Fibroblast of skin of scalp (primary cell): ENCODE measurements at regions not wholly inside any gene's neighbourhood (a gene's known extent, or its start where the extent isn't known, plus 50 kb on each side); places are given as distances from the start of the nearest gene placed in this dataset.

Experiments
- DNase-seq: peaks from one replicate; pipeline ENCODE4 v3.0.0-alpha.2; 2013

GRCh38 chr17:36696805-36697204 lies 95.4 kb downstream of the MRM1 start:
- DNase-seq, result no peak

DNA sequence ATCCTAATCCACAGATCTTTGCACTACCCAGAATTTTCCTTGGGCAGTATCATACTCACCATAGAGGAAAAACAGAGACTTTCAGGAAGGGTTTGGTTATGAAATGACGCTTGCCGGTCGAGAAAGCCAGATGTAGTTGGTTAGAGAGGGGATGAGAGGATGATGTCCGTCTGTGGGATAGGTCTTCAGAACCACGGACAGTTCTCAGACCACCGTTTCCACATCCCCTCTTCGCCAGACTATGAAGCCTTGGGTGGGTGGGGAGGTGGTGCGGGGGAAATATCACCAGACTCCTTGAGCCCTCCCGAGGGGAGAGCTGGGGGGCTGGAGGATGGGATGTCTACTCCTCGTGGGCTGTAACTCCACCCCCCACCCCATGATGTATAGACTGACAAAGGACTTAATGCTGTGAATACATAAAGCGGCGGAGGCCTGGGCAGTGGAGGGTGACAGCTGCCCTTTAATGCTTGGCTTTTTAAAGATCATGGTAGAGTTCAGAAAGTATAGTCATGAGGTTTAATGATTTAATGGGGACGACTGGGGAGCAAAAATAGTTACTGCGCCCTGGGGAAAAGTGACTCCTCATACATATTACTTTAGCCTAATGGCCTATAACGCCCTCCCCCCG lies 96.6 kb downstream of the MRM1 start:
- peak; percentile 11 for DNase-seq

DNA sequence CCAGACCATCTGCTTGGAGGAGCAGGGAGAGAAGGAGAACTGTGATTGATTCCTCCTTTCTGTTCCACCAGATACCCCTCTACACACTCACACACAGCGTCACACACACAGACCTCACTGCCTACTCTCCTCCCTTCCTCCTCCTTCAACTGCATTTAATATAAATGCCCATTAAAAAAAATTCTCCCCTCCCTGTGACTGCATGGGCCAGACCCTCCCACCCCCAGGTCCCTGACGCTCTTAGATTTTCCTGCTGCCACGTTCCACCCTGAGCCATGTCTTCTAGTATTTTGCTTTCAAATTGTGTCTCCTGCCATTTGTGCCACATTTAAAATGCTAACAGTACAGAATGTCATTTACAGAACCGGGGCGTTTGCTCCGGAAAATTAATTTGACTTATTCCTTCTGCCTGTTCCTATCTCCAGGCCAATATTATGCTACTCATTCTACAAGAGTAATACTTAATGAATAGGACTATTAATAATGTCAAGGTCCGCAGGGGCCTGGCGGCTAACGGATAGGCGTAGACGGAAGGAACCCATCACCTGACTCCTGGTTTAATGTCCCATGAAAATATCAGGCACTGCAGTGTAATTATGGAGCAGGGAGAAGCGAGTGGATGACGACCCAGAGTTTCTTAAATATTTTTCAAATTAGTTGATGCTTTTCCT lies 100.2 kb downstream of the MRM1 start:
- DNase-seq, result no peak

DNA sequence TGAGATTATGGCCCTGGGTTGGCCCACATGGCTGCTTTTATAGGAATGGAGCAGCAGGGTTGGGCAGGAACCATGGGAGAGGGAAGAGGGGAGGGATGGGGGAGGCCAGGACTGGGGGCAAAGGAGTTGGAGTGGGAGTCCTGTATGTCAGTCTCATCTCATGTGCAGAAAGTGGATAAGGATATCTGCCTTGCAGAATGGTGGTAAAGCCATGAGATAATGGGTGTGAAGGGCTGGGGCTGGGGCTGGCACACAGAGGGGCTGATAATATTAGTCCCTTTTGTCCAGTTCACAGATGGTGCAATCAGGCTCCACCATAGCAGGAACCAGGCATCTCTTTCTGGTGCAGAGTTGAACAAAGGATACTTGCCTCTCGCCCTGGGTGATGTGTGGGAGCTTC lies 101.3 kb downstream of the MRM1 start:
- DNase-seq, result no peak

DNA sequence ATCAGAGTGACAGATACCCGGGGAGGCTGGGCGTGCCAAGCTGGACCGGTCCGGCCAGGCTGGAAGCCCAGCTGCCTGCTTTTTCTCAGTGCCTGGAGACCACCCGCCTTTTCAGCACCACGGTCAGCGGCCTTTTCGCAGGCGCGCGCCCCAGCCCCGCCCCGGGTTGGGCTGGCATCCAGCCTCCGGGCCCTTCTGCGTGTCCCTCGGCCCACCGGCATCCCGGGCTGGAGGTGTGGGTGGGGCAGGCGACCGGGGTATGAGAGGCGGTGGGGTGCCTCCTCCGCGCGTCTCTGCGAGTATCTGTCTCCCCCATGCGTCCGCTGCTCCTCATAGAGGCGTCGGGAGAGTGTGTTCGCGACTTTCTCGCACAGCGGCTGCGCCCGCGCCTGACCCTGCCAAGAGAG lies 102.5 kb downstream of the MRM1 start:
- DNase-seq, result peak; percentile 42

DNA sequence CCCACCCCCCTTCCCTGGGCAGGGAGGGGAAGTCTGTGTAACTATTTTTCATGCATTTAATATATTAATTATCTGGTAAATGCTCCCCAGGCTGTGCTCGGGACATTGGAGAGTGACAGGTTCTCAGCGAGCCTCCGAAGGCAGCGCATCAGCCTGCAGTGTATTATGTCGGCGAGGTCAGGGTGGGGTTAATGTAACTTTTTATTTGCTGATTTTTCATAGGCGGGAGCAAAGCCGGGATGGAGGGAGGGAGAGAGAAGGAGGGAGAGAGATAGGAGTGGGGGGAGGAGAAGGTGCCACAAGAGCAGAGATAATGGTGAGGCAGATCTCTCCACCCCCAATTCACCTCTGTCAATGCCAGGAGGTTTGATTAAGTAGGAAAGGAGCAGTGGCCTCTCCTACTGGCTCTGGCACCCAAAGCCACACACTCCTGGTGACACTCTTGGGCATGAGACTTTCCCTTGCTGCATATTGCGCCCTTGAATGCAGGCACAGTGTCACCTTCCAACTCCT lies 104.0 kb downstream of the MRM1 start:
- no peak for DNase-seq

GRCh38 chr17:36705874-36706731 lies 104.7 kb downstream of the MRM1 start:
- peak; percentile 17 for DNase-seq

- DNase-seq, result no peak
Measured at GRCh38 chr17:36707904-36708303, 106.5 kb downstream of the MRM1 start.

GRCh38 chr17:36714789-36715188 lies 113.4 kb downstream of the MRM1 start:
- DNase-seq, result no peak

- no peak for DNase-seq
Measured at GRCh38 chr17:36715951-36716350, 114.6 kb downstream of the MRM1 start.

DNA sequence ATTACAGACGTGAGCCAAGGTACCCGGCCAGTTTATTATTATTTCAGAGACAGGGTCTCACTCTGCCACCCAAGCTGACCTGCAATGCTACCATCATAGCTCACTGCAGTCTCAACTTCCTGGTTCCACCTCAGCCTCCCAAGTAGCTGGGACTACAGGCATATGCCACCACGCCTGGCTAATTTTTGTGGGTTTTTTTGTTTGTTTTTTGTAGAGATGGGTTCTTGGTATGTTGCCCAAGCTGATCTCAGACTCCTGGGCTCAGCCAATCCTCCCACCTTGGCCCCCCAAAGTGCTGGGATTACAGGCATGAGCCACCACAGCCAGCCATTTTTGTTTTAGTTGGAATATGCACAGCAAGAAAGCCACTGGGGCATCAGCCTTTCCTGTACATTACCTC lies 115.7 kb downstream of the MRM1 start:
- no peak for DNase-seq

- no peak for DNase-seq
Measured at GRCh38 chr17:36720131-36720530, 118.7 kb downstream of the MRM1 start.

DNA sequence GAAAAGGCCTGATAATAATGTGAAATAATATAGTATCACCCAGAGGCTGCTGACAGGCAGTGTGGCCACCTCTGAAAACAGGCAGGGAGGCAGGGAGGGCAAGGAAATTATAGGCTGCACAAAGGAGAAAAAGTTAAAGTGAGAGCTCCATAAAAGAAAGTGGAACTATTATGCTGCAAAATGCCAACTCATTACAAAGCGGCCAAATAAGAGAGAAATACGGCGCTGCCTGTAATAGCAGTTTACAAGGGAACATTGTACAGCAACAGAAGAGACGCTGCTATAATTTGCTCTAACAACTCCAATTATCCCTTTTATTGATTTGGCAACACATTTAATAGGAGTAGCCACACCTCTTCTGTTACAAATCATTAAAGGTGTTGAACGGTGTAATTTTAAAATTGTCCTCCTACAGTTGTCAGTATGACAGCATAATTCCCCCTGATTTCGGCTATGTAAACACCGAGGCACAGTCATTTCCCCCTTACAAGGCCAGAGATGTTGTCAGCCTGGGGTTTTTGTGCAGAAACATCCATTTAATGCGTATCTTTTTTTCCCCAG lies 120.3 kb downstream of the MRM1 start:
- no peak for DNase-seq

- DNase-seq, result peak; percentile 14
Measured at GRCh38 chr17:36722121-36722902, 120.9 kb downstream of the MRM1 start.

DNA sequence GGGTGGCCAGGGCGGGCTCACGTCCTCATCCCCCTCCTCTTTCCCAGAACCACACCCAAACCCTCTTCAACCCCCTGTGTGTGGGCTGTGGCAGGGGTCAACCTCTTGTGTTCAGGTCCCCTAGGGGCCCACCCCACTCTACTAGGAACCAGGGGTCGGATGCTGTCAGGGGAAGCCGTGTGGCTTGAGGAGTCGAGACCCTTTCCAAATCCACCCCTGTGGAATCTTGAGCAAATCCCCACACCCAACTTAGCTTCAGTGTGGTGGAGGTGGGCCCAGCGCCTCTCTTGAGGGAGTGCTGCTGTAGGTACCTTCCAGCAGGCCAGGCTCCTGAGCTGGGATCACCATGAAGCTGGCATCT lies 121.5 kb downstream of the MRM1 start:
- DNase-seq, result no peak

DNA sequence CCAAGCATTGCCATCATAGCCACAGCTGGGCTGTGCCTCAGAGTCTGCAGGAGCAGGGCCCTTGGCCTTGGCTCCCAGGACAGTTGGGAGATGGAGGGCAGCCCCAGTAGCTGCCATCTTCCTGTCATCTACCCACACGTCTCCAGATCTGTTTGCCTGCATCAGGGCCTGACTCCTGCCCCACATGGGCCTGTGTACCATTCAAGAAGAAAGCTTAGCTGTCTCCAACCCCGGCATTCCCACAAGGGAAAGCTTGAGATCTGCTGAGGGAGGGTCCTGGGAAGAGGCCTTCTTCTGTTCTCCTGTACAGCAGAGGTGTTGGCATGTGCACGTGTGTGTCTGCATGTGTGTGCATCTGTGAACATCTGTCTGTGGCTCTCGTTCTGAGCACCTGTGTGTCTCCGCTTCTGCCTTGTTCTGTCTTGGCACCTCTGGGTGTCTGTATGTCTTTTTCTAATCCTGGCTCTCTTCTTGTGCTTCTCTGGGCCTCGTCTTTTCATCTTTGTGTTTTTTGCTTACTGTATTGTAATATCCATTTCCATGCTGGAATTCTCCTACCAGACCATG lies 122.2 kb downstream of the MRM1 start:
- no peak for DNase-seq

DNA sequence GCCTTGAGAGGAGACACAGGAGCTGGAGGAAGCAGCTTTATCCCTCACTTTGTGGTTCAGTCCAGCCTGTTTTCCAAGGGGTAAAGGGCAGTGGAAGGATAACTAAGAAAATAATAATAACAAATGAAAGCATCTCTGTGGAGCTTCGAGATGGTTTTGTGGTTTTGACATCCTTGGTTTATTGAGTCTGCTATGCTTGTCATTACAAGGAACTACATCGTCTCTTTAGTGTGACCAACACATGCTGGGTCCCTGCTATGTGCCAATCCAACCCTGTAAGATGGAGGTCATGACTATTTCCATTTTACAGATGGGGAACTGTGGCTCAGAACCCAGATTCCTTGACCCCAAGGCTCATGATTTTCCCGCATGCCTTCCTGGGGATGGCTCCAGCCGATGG lies 124.8 kb downstream of the MRM1 start:
- DNase-seq, result no peak

DNA sequence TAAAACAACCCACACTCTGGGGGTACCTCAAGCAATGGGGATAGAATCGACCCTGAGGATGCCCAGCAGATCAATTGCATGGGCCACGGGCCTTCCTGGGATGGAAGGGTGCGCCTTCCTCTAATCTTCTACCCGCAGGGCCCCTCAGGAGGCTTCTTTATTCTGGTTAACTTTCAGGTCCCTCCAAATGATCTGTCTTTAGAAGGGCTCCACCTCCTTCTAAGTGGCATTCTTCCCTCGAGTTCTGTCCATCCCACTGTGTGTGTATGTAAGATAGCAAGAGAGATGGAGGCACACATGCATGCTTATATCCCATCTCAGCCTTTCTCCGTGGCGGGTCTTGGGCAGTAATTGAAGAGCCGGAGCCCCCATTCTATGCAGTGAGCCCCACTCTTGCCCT lies 125.7 kb downstream of the MRM1 start:
- no peak for DNase-seq

- no peak for DNase-seq
Measured at GRCh38 chr17:36727577-36727976, 126.2 kb downstream of the MRM1 start.

DNA sequence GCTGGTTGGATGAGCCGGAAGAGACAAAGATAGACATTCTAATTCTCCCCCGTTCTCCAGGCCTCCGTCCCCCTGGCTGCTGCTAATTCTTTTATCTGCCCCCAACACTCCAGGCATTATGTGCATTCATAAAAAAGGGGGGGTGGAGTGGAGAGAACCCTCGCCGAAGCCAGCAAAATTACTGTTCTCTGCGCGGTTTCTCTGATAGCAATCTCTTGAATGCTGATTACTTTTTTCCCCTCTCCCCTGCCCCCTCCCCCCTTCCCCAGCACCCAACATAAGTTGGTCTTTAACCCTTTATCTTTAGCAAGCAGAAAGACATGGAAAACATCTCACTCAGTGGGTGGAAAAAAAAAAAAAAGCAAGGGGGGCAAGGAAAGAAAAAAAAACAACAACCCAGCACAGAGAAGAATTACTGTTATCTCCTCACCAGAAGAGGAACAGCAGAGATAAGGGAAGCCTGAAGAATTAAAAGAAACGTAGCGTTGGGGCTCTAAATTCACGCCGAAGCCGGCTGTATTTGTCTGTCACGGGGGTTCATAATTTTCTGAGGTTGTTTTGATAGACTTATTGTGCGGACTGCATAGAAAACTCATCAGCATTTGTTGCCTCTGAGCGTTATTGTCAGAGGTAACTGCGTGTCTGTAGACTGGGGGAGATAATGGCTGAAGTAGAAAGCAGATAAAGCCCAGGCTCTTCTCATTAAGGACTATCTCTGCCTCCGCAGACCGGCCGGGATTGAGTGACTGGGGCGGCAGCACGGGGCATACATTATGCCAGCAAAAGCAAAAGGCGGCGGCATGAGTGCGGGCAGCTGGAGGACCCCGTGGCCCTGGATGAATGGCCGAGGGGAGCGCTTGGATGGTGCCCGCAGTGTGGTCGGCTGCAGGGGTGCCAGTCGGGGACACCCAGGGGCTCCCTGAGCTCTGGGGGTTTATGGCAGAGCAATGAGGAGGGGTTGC lies 126.9 kb downstream of the MRM1 start:
- DNase-seq, result no peak
